Loucy (cell line): ENCODE measurements at regions not wholly inside any gene's neighbourhood (a gene's known extent, or its start where the extent isn't known, plus 50 kb on each side); places are given as distances from the start of the nearest gene placed in this dataset.

Experiments used
- H2AFZ ChIP-seq: fragments of 200-600 bp; sonication (generic); 2 replicates; pipeline ENCODE4 v1.6.0; 2016; ENCODE audit warnings: antibody characterized with exemption, mild to moderate bottlenecking, low read length, moderate library complexity
- H3F3A ChIP-seq: fragments of 200-600 bp; 2 replicates; pipeline ENCODE4 v1.6.0; 2016; ENCODE audit warnings: antibody characterized with exemption, low read depth, mild to moderate bottlenecking
- H3K27me3 ChIP-seq: fragments of 200-600 bp; sonication (generic); 2 replicates; pipeline ENCODE4 v1.6.1; 2014; ENCODE audit warnings: low read length, mild to moderate bottlenecking; ENCODE audit not compliant: insufficient read depth, poor library complexity, severe bottlenecking
- H3K36me3 ChIP-seq: fragments of 200-600 bp; sonication (generic); 2 replicates; pipeline ENCODE4 v1.6.1; 2016; ENCODE audit warnings: low read length; ENCODE audit not compliant: insufficient read depth
- H3K4me1 ChIP-seq: fragments of 200-600 bp; sonication (generic); 2 replicates; pipeline ENCODE4 v1.5.1; 2014; ENCODE audit warnings: low read length, mild to moderate bottlenecking; ENCODE audit not compliant: insufficient read depth, poor library complexity, severe bottlenecking
- H3K4me2 ChIP-seq: fragments of 200-600 bp; sonication (generic); 2 replicates; pipeline ENCODE4 v1.6.0; 2014; ENCODE audit warnings: antibody characterized with exemption, low read length, low read depth, mild to moderate bottlenecking; ENCODE audit not compliant: poor library complexity, severe bottlenecking
- H3K4me3 ChIP-seq: fragments of 200-600 bp; sonication (generic); 2 replicates; pipeline ENCODE4 v1.5.1; 2014; ENCODE audit warnings: low read length, mild to moderate bottlenecking, mixed read lengths; ENCODE audit not compliant: poor library complexity, severe bottlenecking
- H3K79me2 ChIP-seq: fragments of 200-600 bp; sonication (generic); 2 replicates; pipeline ENCODE4 v1.6.1; 2014; ENCODE audit warnings: low read length; ENCODE audit not compliant: insufficient read depth
- H3K9ac ChIP-seq: fragments of 200-600 bp; sonication (generic); 2 replicates; pipeline ENCODE4 v1.6.0; 2014; ENCODE audit warnings: mild to moderate bottlenecking, low read depth, low read length, moderate library complexity; ENCODE audit not compliant: poor library complexity, severe bottlenecking
- H3K9me2 ChIP-seq: fragments of 200-600 bp; sonication (generic); replicated peaks from 2 replicates; pipeline ENCODE4 v1.6.1; 2016; ENCODE audit warnings: low read depth, low read length, mixed read lengths
- H3K9me3 ChIP-seq: fragments of 200-600 bp; sonication (generic); 2 replicates; pipeline ENCODE4 v1.6.1; 2014; ENCODE audit warnings: mild to moderate bottlenecking, antibody characterized with exemption, low read length, low read depth; ENCODE audit not compliant: insufficient read depth
- H4K20me1 ChIP-seq: fragments of 200-600 bp; sonication (generic); 2 replicates; pipeline ENCODE4 v1.6.0; 2014; ENCODE audit warnings: antibody characterized with exemption, low read length, mild to moderate bottlenecking; ENCODE audit not compliant: insufficient read depth, poor library complexity, severe bottlenecking
- CTCF ChIP-seq: fragments of 200-600 bp; sonication (generic); conservative IDR thresholded peaks from 2 replicates; pipeline ENCODE4 v1.5.1; 2014; ENCODE audit warnings: mild to moderate bottlenecking, antibody characterized with exemption, low read length
- EZH2phosphoT487 ChIP-seq: fragments of 200-600 bp; IDR thresholded peaks from 2 replicates; pipeline ENCODE4 v1.6.1; 2018; ENCODE audit warnings: antibody characterized with exemption, mild to moderate bottlenecking, moderate library complexity, borderline replicate concordance

GRCh38 chr15:62909257-62909656, 133.3 kb upstream of the TPM1 start:
- Histone ChIP-seq H3K36me3 (no peaks in the 10 kb centered on the region), H3K27me3 (no peaks in the 10 kb centered on the region), H3K9ac (no peak overlapping the region), H3K4me1 (no peaks in the 10 kb centered on the region), H3K9me2 (no peaks in the 10 kb centered on the region), H3K9me3 (no peaks in the 10 kb centered on the region), H3K79me2 (no peaks in the 10 kb centered on the region), H3K4me2 (no peak overlapping the region), H3F3A (no peaks in the 10 kb centered on the region), H4K20me1 (no peaks in the 10 kb centered on the region), H3K4me3 (no peak overlapping the region), H2AFZ (no peak overlapping the region)
- no peak for TF ChIP-seq EZH2phosphoT487
- no peak for TF ChIP-seq CTCF

- no peak for TF ChIP-seq EZH2phosphoT487
- no peak for TF ChIP-seq CTCF
- Histone ChIP-seq H3K4me3 (no peak overlapping the region), H3K27me3 (no peaks in the 10 kb centered on the region), H3K79me2 (no peaks in the 10 kb centered on the region), H3F3A (no peaks in the 10 kb centered on the region), H2AFZ (no peak overlapping the region), H4K20me1 (no peaks in the 10 kb centered on the region), H3K4me2 (no peak overlapping the region), H3K9me2 (no peaks in the 10 kb centered on the region), H3K4me1 (no peaks in the 10 kb centered on the region), H3K36me3 (no peaks in the 10 kb centered on the region), H3K9ac (no peak overlapping the region), H3K9me3 (no peaks in the 10 kb centered on the region)
Observed at GRCh38 chr15:62912282-62912681, 130.3 kb upstream of the TPM1 start.

GRCh38 chr15:62912808-62913207, 129.7 kb upstream of the TPM1 start:
- Histone ChIP-seq H3K36me3 (no peaks in the 10 kb centered on the region), H3K9me2 (no peaks in the 10 kb centered on the region), H2AFZ (no peak overlapping the region), H3K4me1 (no peaks in the 10 kb centered on the region), H3K27me3 (no peaks in the 10 kb centered on the region), H3F3A (no peaks in the 10 kb centered on the region), H3K9ac (no peak overlapping the region), H3K4me3 (no peak overlapping the region), H3K9me3 (no peaks in the 10 kb centered on the region), H4K20me1 (no peaks in the 10 kb centered on the region), H3K79me2 (no peaks in the 10 kb centered on the region), H3K4me2 (no peak overlapping the region)
- TF ChIP-seq EZH2phosphoT487 (no peak), CTCF (no peak; the same call in 1 of the 2 replicates)
